GM18907 (cell line): ENCODE measurements at regions not wholly inside any gene's neighbourhood (a gene's known extent, or its start where the extent isn't known, plus 50 kb on each side); places are given as distances from the start of the nearest gene placed in this dataset.
"Not testable (repeated sequence)": the region's sequence is repeated elsewhere in the genome, so short reads cannot be mapped to it uniquely, and the experiment has no call there.

Experiments used
- ATAC-seq: cut with Tn5 transposase; IDR thresholded peaks from one replicate; pipeline ENCODE4 v1.9.1; 2021; ENCODE audit warnings: mild to moderate bottlenecking, moderate library complexity; ENCODE audit not compliant: unreplicated experiment

DNA sequence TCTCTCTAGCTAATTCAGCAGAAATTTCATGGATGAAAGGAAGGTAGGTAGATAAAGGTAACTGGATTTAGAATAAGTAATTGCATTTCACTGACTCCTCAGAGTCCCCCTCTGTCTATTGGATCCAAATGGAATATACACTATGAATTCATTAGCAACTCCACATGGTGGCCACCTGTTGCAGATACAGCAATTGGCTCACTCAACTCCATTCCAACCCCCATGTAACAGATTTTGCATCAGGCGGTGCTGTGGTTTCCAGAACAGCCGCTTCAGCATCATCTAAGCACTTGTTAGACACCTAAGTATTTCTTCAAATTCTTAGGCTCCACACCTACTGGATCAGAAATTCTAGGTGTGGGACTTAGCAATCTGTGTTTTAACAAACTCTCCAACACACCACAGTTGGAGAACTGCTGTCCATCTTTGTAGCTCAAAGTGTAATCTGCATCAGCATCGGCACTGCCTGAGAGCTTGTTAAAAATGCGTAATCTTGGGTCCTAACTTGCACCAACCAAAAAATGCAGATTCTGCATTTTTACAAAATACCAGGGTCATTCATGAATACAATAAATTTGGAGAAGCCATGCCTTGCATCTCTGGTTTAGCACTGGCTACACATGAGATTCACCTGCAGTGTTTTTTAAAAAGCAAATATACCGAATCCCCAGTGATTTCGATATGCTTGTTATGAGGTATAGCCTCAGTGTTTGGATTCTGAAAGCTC, 413.8 kb upstream of the CD180 start:
- ATAC-seq = no peak

DNA sequence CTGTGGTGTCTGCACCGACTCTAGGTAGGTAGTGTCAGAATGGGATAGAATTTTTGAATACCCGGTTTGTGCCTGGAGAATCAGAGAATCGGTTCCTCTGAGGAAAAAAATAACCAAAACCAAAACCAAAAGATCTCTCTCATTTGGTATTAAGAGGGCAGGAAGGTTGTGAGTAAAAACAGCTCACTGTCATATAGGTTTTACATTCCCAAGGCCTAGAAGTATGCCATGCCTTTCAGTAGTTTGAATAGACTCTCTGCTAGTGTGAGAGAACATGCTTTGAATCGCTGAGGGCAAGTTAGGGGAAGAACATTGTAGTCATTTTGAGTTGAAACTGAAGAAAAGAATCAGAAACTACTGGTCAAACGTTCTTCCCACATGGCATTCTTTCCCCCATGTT, 411.4 kb upstream of the CD180 start:
- no peak for ATAC-seq

DNA sequence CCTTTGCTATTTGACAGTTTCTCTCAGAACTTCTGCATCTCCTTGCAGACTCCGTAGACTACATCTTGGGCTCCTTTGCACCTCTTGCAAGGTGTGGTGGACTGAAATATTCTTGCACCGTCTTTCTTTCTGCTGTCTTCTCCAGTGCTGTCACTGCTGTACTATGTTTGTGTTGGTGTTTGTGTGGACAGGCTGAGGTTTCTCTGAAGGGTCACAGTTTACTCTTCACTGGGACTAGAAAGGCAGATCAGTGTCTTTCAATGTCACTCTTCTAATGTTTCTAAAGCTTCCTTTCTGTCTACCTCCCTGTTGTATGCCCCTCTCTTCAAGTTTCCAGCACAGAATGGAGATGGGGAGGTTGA, 410.0 kb upstream of the CD180 start:
- ATAC-seq = no peak

DNA sequence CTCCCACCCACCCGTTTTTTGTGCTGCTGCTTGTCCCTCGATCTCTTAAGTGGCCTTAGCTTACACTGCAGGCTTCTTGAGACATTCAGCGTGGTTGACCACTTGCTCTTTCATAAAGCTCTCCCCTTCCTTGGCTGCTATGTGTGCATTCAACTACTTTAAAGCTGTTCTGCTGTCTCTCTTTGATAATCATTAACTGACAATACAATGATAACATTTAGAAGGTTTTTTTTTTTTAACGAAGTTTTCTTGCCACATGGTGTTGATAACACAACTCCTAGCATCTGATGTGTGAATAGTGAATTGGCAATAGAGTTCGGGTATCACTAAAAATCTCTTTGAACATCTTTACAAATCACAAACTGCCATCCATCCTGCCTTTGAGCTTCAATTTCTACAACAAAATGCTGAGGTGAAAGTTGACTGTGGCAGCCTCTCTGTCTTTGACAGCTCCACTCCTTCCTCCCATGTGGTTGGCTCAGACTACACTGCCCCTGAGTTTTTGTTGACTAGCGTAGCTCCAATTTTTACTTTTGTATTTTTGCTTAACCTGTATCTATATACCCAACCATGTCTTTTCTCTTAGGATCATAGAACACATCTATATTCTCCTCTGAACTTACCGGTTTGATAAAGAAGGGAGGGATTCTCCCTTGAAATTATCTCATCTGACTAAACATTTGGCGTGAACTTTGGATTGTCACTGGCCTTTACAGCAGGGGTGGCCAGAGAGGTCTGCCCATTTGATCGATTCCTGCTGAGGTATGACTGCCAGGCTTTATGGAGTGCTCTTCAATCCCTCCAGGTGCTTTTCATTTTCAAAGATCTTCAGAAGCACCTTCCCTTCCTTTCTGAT, 409.4 kb upstream of the CD180 start:
- ATAC-seq = no peak

GRCh38 chr5:67591491-67591890, 394.9 kb upstream of the CD180 start:
- no peak for ATAC-seq

- ATAC-seq = no peak
Observed at GRCh38 chr5:67588389-67588788, 391.8 kb upstream of the CD180 start.

DNA sequence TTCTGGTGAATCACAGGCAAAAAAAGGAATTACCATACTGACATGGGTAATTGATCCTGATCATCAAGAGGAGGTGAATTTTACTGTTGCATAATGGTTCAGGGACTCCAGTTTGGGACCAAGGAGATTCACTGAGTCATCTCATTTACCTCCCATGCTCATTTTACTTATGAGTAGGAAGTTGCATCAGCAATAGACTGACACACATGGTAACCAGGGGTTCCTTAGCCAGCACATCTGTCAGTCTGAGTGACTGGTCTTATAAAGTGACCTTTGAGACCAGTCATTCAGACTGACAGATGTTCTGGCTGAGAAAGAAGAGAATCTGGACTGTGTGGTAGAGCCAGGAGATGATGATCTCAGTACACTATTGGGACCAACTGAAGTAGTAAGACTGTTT, 384.6 kb upstream of the CD180 start:
- no peak for ATAC-seq

DNA sequence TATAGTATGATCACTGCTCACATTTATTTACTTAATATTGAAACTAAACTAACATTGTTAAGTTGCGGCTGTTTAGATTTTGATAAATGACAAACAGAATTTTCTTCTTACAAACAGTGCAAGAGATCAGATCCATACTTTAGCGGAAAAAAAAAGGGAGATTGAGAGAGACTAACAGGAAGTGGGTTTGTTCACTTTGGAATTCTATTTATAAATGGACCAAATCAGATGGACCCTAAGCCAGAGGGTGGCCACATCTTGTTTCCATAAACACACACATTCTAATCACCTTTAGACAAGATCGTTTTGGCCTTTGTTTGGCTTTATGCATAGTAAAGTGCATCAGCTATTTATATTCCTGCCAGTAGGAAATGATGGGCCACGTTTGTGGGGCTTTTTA, 381.4 kb upstream of the CD180 start:
- ATAC-seq = no peak

GRCh38 chr5:67577424-67577823, 380.8 kb upstream of the CD180 start:
- no peak for ATAC-seq

GRCh38 chr5:67576112-67576511, 379.5 kb upstream of the CD180 start:
- ATAC-seq = no peak

DNA sequence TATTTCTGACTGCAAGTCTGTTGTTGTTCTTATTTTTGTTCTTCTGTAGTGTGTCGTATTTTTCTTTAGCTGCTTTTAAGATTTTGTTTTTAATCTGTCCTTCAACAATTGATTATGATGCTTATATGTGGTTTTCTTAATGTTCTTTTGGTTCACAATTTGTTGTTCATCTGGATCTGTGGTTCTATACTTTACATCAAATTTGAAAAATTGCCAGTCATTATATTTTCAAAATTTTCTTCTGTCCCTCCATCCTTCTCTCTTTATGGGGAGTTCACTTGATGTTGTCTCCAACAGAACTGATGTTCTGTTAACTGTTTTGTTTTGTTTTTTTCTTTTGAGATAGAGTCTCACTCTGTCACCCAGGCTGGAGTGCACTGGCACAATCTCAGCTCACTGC, 378.5 kb upstream of the CD180 start:
- ATAC-seq = no peak

GRCh38 chr5:67561151-67561932, 364.7 kb upstream of the CD180 start:
- no peak for ATAC-seq

DNA sequence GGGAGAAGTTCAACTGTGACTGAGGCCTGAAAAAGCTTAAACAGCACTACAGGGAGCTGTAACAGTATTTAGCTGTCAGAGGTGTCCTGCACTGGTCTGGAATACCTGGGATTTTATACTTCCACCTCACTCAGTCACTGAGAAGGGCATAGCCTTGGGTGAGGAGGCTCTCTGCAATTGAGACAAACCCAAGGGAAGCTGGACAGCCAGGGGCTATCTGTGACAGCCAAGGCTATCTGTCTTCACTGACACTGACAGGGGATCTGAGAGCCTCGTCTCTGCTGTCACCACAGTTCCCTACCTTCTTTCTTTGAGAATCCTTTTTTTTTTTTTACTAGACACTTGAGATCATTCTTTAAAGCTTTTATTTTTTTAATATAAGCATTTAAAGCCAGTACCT, 356.2 kb upstream of the CD180 start:
- no peak for ATAC-seq

- no peak for ATAC-seq
Observed at GRCh38 chr5:67549947-67550346, 353.3 kb upstream of the CD180 start.

- ATAC-seq = no peak
Observed at GRCh38 chr5:67549296-67549618, 352.7 kb upstream of the CD180 start.

DNA sequence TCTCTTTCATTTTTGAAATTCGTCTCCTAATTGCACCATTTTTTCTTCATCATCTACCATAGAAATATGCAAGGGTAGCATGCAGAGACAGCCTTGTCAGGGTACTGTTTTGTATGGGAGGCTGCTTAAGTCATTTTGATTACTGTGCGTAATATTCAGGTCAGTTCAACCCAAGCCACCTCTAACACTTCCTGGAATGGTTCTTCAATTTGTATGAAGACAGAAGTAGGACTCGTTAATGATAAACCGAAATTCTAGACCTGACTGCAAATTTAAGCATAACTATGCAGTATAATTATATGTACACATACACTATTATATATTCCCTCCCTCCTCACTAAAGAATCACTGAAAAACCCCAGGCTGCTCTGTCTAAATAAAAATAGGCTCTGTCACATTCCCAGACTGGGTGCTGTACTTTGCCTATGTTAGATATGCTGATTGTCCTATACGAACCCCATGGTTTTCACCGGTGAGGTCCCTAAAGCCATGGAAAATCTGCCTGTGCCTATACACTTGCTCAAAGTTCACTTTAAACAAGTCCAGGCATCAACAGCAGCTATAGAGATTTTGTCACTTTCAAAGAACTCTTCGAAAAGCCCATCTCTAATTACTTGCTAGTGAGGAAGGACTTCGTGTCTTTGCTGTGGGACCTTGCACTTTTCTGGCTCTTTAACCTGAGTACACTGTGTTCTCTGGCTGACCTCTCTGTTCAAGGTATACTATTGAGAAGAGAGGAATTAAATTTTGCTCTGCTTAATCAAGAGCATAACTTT, 352.1 kb upstream of the CD180 start:
- no peak for ATAC-seq

- no peak for ATAC-seq
Observed at GRCh38 chr5:67547682-67548081, 351.1 kb upstream of the CD180 start.

- not testable (repeated sequence) for ATAC-seq
Observed at GRCh38 chr5:67544942-67545341, 348.3 kb upstream of the CD180 start.

GRCh38 chr5:67543720-67544270, 347.2 kb upstream of the CD180 start:
- ATAC-seq = no peak

GRCh38 chr5:67542479-67542878, 345.9 kb upstream of the CD180 start:
- ATAC-seq = no peak

- no peak for ATAC-seq
Observed at GRCh38 chr5:67541875-67542274, 345.3 kb upstream of the CD180 start.
